ENCODE measurements at regions not wholly inside any gene's neighbourhood (a gene's known extent, or its start where the extent isn't known, plus 50 kb on each side); places are given as distances from the start of the nearest gene placed in this dataset.

GRCh38 chr2:186912979-186913378 lies 64.0 kb upstream of the ZSWIM2 start:
- DNase-seq (ENCODE audit: low spot score) = no peak
- TF ChIP-seq CTCF (IDR thresholded peaks at IDR 0.05; ENCODE audit: borderline replicate concordance, control extremely low read depth, extremely low read depth, insufficient read depth, missing control alignments) = no peak
- in situ Hi-C loops (cut with MboI; ENCODE audit: low sequenced_read_pairs, unreplicated experiment) = no loop called here

GRCh38 chr2:186911551-186912085 lies 62.6 kb upstream of the ZSWIM2 start:
- DNase-seq (ENCODE audit: low spot score) = no peak
- TF ChIP-seq CTCF (IDR thresholded peaks at IDR 0.05; ENCODE audit: borderline replicate concordance, control extremely low read depth, extremely low read depth, insufficient read depth, missing control alignments) = no peak
- in situ Hi-C loops (cut with MboI; ENCODE audit: low sequenced_read_pairs, unreplicated experiment) = no loop called here

DNA sequence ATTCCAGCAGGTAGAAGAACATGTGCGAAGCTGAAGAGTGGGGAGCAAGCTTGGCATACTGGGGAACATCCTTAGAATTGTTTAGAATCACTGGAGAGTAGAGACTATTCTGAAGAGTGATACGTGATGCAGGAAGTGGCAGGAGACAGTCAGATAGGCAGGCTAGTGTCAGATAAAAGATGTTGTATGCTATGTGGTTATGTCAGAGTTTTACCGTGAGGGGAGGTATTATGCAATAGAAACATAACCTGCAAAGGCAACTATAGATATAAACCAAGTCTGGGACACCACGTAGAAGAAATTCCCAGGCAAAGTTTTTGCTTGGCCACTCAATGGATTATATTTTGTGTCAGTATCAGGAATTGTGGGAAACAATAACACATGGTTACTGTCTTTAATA lies 62.0 kb upstream of the ZSWIM2 start:
- in situ Hi-C loops (cut with MboI; ENCODE audit: low sequenced_read_pairs, unreplicated experiment) = no loop called here
- no peak for TF ChIP-seq CTCF (IDR thresholded peaks at IDR 0.05; ENCODE audit: borderline replicate concordance, control extremely low read depth, extremely low read depth, insufficient read depth, missing control alignments)
- DNase-seq (ENCODE audit: low spot score) = no peak

GRCh38 chr2:186909095-186909494 lies 60.1 kb upstream of the ZSWIM2 start:
- DNase-seq (ENCODE audit: low spot score) = no peak

GRCh38 chr2:186907897-186908296 lies 58.9 kb upstream of the ZSWIM2 start:
- TF ChIP-seq CTCF (IDR thresholded peaks at IDR 0.05; ENCODE audit: borderline replicate concordance, control extremely low read depth, extremely low read depth, insufficient read depth, missing control alignments) = no peak
- in situ Hi-C loops (cut with MboI; ENCODE audit: low sequenced_read_pairs, unreplicated experiment) = no loop called here

More at GRCh38 chr2:186909095-186909494, 60.1 kb upstream of the ZSWIM2 start:
- TF ChIP-seq CTCF (IDR thresholded peaks at IDR 0.05; ENCODE audit: borderline replicate concordance, control extremely low read depth, extremely low read depth, insufficient read depth, missing control alignments) = no peak
- in situ Hi-C loops (cut with MboI; ENCODE audit: low sequenced_read_pairs, unreplicated experiment) = no loop called here

DNA sequence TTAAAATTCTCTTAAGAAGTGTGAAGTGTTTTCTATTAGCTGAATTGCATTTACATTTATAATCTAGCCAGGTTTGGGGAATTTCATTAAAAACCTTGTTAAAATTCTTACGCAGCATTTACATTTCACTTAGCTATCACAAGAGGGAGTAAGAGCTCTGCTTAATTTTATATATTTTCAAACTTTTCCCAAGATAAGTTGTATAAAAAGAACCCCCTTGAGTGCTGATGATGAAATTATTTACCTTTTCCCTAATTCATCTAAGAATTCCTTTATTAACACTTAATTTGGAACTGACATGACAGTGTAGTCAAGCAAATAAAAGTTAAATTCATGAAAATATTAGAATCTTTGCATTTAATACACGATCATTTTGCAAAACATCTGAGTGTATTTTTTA lies 54.2 kb upstream of the ZSWIM2 start:
- TF ChIP-seq CTCF (IDR thresholded peaks at IDR 0.05; ENCODE audit: borderline replicate concordance, control extremely low read depth, extremely low read depth, insufficient read depth, missing control alignments) = no peak
- DNase-seq (ENCODE audit: low spot score) = no peak
- in situ Hi-C loops (cut with MboI; ENCODE audit: low sequenced_read_pairs, unreplicated experiment) = no loop called here

More at GRCh38 chr2:186907897-186908296, 58.9 kb upstream of the ZSWIM2 start:
- DNase-seq (ENCODE audit: low spot score) = no peak

Data from GM13976 (cell line).